Uterus (tissue), 2 donors: ENCODE measurements at regions not wholly inside any gene's neighbourhood (a gene's known extent, or its start where the extent isn't known, plus 50 kb on each side); places are given as distances from the start of the nearest gene placed in this dataset.

Experiments
- CTCF ChIP-seq, 4 experiments: fragments of 200-600 bp in 2 of 4; fragments of 450-650 bp in 2 of 4; sonication (generic) in 2 of 4; IDR thresholded peaks; one replicate each; pipeline ENCODE4 v1.5.1; 2016 to 2019; ENCODE audit warnings: antibody characterized with exemption in 4 of 4, mild to moderate bottlenecking in 2 of 4, moderate library complexity in 1 of 4
- POLR2A ChIP-seq, 2 donors: fragments of 450-650 bp; IDR thresholded peaks; one replicate each; pipeline ENCODE4 v1.6.1; 2016; ENCODE audit warnings: antibody characterized with exemption in 2 of 2, mild to moderate bottlenecking in 1 of 2, moderate library complexity in 1 of 2

- TF ChIP-seq CTCF (IDR thresholded peaks at IDR 0.05) (no peak), POLR2A (IDR thresholded peaks at IDR 0.05) (no peak)
Observed at GRCh38 chr6:23395381-23395780, 730.6 kb upstream of the NRSN1 start.
